ENCODE measurements at regions not wholly inside any gene's neighbourhood (a gene's known extent, or its start where the extent isn't known, plus 50 kb on each side); places are given as distances from the start of the nearest gene placed in this dataset.

DNA sequence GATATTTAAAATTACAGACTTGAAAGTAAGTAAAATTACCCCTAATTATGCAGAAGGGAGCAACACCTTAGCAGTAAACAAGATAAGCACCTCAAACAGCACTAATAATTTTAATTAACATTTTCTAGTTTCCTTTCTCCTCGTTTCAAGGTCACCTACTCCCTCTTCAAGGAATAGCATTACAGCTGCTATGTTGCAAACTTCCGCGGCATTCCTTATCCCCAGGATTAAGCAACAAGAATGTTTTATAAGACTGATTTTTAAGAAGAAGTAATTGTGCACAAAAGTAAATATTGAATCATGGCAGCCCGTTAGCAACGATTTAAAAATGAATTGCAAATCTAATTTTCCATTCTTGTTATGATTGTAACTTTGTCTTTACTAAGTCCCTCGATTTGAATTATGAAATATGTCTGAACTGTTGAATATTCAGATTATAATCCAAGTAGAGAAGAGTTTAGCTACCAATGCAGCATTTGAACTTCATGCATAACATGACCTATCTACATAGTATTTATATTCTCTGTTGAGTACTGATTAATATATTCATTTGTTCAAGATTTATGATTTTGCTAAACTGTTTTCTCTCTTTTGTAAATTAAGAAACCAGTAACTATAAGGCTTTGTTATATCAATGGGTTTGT is 593.5 kb upstream of the MGMT start (continued):
- TF ChIP-seq, protein P1, sequence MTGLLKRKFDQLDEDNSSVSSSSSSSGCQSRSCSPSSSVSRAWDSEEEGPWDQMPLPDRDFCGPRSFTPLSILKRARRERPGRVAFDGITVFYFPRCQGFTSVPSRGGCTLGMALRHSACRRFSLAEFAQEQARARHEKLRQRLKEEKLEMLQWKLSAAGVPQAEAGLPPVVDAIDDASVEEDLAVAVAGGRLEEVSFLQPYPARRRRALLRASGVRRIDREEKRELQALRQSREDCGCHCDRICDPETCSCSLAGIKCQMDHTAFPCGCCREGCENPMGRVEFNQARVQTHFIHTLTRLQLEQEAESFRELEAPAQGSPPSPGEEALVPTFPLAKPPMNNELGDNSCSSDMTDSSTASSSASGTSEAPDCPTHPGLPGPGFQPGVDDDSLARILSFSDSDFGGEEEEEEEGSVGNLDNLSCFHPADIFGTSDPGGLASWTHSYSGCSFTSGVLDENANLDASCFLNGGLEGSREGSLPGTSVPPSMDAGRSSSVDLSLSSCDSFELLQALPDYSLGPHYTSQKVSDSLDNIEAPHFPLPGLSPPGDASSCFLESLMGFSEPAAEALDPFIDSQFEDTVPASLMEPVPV (CRISPR knock-in tag; IDR thresholded peaks at IDR 0.05) = no peak

- Histone ChIP-seq H3K36me3 (replicated peaks in 1 of 2; ENCODE audit: control insufficient read depth in 1 of 2, insufficient read depth in 2 of 2, low read length in 2 of 2) (no peaks in the 10 kb centered on the region), H3K9me3 (ENCODE audit: low read length) (no peaks in the 10 kb centered on the region), H3K4me1 (ENCODE audit: insufficient read depth, low read length) (no peaks in the 10 kb centered on the region), H3K27me3 (ENCODE audit: control insufficient read depth in 1 of 2, insufficient read depth in 2 of 2, low read length in 2 of 2) (peaks cover 0 to 5% of the 10 kb centered on the region in 2 experiments; a peak in 1 of 5 replicates), H3K9ac (ENCODE audit: insufficient read depth, low read depth, low read length) (no peak overlapping the region), H3K4me2 (ENCODE audit: low read depth, low read length) (no peak overlapping the region), H3K27ac (ENCODE audit: extremely low read length, insufficient read depth, low read length) (no peak overlapping the region), H3K4me3 (replicated peaks in 1 of 3; ENCODE audit: insufficient read depth in 1 of 3, low read depth in 2 of 3, low read length in 3 of 3) (no peak overlapping the region), H4K20me1 (ENCODE audit: insufficient read depth, low read length) (no peaks in the 10 kb centered on the region), H2AFZ (ENCODE audit: low read length) (no peak overlapping the region), H3K79me2 (ENCODE audit: insufficient read depth, low read length) (no peaks in the 10 kb centered on the region)
- ChIA-PET CTCF (ENCODE audit: low intra/inter-chr PET ratio, low total read pairs) (no interaction called here), POLR2A (no interaction called here)
- WGBS (ENCODE audit: low lambda C conversion rate) = 9% methylated on average over 3 of the region's 3 CpGs
- TF ChIP-seq JARID2 (CRISPR knock-in tag; IDR thresholded peaks at IDR 0.05; ENCODE audit: insufficient replicate concordance) = no peak
- TF ChIP-seq BRD4 (CRISPR knock-in tag; IDR thresholded peaks at IDR 0.05) = no peak
- TF ChIP-seq PTBP1 (IDR thresholded peaks at IDR 0.05; ENCODE audit: low read depth, low read length, poor library complexity, severe bottlenecking) = no peak
- ATAC-seq = no peak
- BruUV-seq (replicated peaks) = no TSS peak
- FAIRE-seq = no peak
- DNase-seq (ENCODE audit: low spot score) = no peak
- intact Hi-C loops (cut with micrococcal nuclease; ENCODE audit: unreplicated experiment) (no loop called here), in situ Hi-C loops (cut with HindIII; ENCODE audit: extremely low pct_ligation_motif_present, low pct_unique_long_range_greater_than_20kb) (loop anchor here (25.0 kb wide), 1 partner anchor 612 kb away; no protein-coding TSS in a partner anchor)
Measured at GRCh38 chr10:128874331-128874730, 592.7 kb upstream of the MGMT start.

All from HepG2 (cell line).